Hepatocyte (in vitro differentiated cells): ENCODE measurements at regions not wholly inside any gene's neighbourhood (a gene's known extent, or its start where the extent isn't known, plus 50 kb on each side); places are given as distances from the start of the nearest gene placed in this dataset.
"Not testable (repeated sequence)": the region's sequence is repeated elsewhere in the genome, so short reads cannot be mapped to it uniquely, and the experiment has no call there.

Experiments used
- DNase-seq: peaks from one replicate; pipeline ENCODE4 v3.0.0-alpha.2; 2016; ENCODE audit warnings: low spot score
- H2AFZ ChIP-seq: fragments of 200-600 bp; sonication (generic); 2 replicates; pipeline ENCODE4 v1.6.0; 2016; ENCODE audit warnings: antibody characterized with exemption, mild to moderate bottlenecking
- H3K27ac ChIP-seq: fragments of 200-600 bp; sonication (generic); 2 replicates; pipeline ENCODE4 v1.5.1; 2016; ENCODE audit warnings: mild to moderate bottlenecking
- H3K27me3 ChIP-seq: fragments of 200-600 bp; sonication (generic); 2 replicates; pipeline ENCODE4 v1.6.1; 2016
- H3K36me3 ChIP-seq: fragments of 200-600 bp; sonication (generic); replicated peaks from 2 replicates; pipeline ENCODE4 v1.5.1; 2016; ENCODE audit warnings: low read depth; ENCODE audit not compliant: insufficient read depth
- H3K4me1 ChIP-seq: fragments of 200-600 bp; sonication (generic); 2 replicates; pipeline ENCODE4 v1.5.1; 2016; ENCODE audit warnings: mild to moderate bottlenecking, moderate library complexity; ENCODE audit not compliant: insufficient read depth
- H3K4me2 ChIP-seq: fragments of 200-600 bp; sonication (generic); 2 replicates; pipeline ENCODE4 v1.6.0; 2016
- H3K4me3 ChIP-seq: fragments of 200-600 bp; sonication (generic); 2 replicates; pipeline ENCODE4 v1.5.1; 2016; ENCODE audit warnings: mild to moderate bottlenecking
- H3K79me2 ChIP-seq: fragments of 200-600 bp; sonication (generic); 2 replicates; pipeline ENCODE4 v1.6.0; 2017; ENCODE audit warnings: mild to moderate bottlenecking
- H3K9me2 ChIP-seq: fragments of 200-600 bp; sonication (generic); replicated peaks from 2 replicates; pipeline ENCODE4 v1.6.0; 2017; ENCODE audit warnings: mild to moderate bottlenecking; ENCODE audit not compliant: insufficient read depth
- H3K9me3 ChIP-seq: fragments of 200-600 bp; sonication (generic); 2 replicates; pipeline ENCODE4 v1.5.1; 2016; ENCODE audit warnings: low read depth, mild to moderate bottlenecking
- H4K20me1 ChIP-seq: fragments of 200-600 bp; sonication (generic); 2 replicates; pipeline ENCODE4 v1.6.0; 2016; ENCODE audit warnings: mild to moderate bottlenecking; ENCODE audit not compliant: insufficient read depth, poor library complexity, severe bottlenecking
- EZH2 ChIP-seq: fragments of 200-600 bp; sonication (generic); IDR thresholded peaks from 2 replicates; pipeline ENCODE4 v1.6.1; 2016; ENCODE audit warnings: antibody characterized with exemption, mild to moderate bottlenecking, borderline replicate concordance
- EZH2phosphoT487 ChIP-seq: fragments of 200-600 bp; sonication (generic); IDR thresholded peaks from one replicate; pipeline ENCODE4 v1.6.1; 2018; ENCODE audit warnings: antibody characterized with exemption, mild to moderate bottlenecking, low read depth, moderate library complexity; ENCODE audit not compliant: unreplicated experiment, severe bottlenecking
- WGBS: methylation state at CpG from one replicate; pipeline ENCODE4 v1.1.6; 2016; ENCODE audit warnings: low lambda C conversion rate; ENCODE audit errors: missing lambda C conversion rate; 5-methylcytosine and 5-hydroxymethylcytosine counted together
- TF ChIP-seq, protein P1 (sequence below): fragments of 200-600 bp; sonication (generic); IDR thresholded peaks from 2 replicates; pipeline ENCODE4 v1.5.1; 2016; ENCODE audit warnings: antibody characterized with exemption, mild to moderate bottlenecking; ENCODE audit not compliant: poor library complexity

DNA sequence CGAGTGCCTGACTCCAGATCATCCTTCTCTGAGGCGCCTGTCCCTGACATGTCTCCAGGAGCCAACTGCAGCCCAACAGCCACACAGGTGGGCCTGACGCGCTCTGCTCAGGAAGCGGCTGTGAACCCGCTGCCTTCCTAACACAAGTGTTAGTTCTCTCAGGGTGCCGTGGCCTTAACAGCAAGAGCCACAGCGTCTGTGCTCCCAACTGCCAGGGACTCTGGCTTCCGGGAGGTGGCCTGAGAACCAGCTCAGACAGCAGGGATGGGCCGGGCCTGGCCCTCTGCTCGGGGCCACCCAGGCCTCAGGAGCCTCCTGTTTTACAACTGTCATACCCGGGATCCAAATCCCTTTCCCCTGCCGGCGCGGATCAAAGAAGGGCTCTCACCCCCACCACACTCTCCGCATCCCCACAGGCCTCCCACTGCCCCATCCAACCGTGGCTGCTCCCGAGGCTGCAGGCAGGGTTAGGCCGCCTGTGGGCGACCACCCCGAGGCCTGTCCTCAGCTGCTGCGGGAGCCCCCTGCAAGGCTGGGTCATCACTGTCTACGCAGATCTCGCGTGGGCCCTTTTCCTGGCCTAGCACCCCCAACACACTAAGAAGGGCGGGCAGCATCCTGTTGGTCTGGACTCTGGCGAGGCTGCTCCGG lies 114.2 kb upstream of the ZNF236 start:
- no peaks in the 10 kb centered on the region for H3K9me2 ChIP-seq
- no peak overlapping the region for H3K4me2 ChIP-seq
- 85% methylated on average over 28 of the region's 28 CpGs for WGBS
- H3K79me2 ChIP-seq = no peaks in the 10 kb centered on the region
- H3K9me3 ChIP-seq = no peaks in the 10 kb centered on the region
- DNase-seq = no peak
- H3K4me3 ChIP-seq = no peak overlapping the region
- no peaks in the 10 kb centered on the region for H3K4me1 ChIP-seq
- peak overlapping the region; percentile 52 for H3K27ac ChIP-seq
- no peak overlapping the region for H2AFZ ChIP-seq
- H3K36me3 ChIP-seq = no peaks in the 10 kb centered on the region
- H3K27me3 ChIP-seq = no peaks in the 10 kb centered on the region
- TF ChIP-seq, protein P1, sequence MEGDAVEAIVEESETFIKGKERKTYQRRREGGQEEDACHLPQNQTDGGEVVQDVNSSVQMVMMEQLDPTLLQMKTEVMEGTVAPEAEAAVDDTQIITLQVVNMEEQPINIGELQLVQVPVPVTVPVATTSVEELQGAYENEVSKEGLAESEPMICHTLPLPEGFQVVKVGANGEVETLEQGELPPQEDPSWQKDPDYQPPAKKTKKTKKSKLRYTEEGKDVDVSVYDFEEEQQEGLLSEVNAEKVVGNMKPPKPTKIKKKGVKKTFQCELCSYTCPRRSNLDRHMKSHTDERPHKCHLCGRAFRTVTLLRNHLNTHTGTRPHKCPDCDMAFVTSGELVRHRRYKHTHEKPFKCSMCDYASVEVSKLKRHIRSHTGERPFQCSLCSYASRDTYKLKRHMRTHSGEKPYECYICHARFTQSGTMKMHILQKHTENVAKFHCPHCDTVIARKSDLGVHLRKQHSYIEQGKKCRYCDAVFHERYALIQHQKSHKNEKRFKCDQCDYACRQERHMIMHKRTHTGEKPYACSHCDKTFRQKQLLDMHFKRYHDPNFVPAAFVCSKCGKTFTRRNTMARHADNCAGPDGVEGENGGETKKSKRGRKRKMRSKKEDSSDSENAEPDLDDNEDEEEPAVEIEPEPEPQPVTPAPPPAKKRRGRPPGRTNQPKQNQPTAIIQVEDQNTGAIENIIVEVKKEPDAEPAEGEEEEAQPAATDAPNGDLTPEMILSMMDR = no peak
- TF ChIP-seq EZH2 (no peak), EZH2phosphoT487 (no peak)
- no peaks in the 10 kb centered on the region for H4K20me1 ChIP-seq

DNA sequence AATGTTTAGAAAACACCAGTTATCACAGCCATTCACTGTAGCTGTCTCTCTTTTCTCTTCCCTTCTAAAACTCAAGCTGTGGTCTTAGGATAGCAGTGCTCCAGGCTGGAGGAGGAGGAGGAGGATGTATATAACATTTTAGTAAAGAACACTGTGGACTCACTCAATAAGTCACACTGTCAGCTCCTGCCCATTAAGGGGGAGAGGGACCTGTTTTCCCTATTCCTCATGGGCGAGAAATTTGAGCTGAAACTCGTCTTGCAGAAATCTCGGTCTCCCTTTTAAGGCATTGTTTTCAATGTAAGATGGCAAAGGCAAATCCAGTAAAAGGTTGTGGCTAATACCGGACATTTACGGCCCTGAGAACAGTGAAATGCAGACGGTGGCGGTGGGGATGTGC lies 114.8 kb upstream of the ZNF236 start:
- Histone ChIP-seq H3K4me3 (no peak overlapping the region), H3K27ac (peak overlapping the region; percentile 52), H3K9me3 (no peaks in the 10 kb centered on the region), H3K9me2 (no peaks in the 10 kb centered on the region), H3K4me2 (no peak overlapping the region), H3K79me2 (no peaks in the 10 kb centered on the region), H3K36me3 (no peaks in the 10 kb centered on the region), H2AFZ (no peak overlapping the region), H3K4me1 (no peaks in the 10 kb centered on the region), H4K20me1 (no peaks in the 10 kb centered on the region), H3K27me3 (no peaks in the 10 kb centered on the region)
- DNase-seq = no peak
- WGBS = 47% methylated on average over 7 of the region's 7 CpGs
- no peak for TF ChIP-seq EZH2
- TF ChIP-seq, protein P1 = no peak
- TF ChIP-seq EZH2phosphoT487 = no peak

DNA sequence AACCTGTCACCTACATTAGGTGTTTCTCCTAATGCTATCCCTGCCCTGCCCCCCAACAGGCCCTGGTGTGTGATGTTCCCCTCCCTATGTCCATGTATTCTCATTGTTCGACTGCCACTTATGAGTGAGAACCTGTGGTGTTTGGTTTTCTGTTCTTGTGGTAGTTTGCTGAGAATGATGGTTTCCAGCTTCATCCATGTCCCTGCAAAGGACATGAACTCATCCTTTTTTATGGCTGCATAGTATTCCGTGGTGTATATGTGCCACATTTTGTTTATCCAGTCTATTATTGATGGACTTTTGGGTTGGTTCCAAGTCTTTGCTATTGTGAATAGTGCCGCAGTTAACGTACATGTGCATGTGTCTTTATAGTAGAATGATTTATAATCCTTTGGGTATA lies 117.8 kb upstream of the ZNF236 start:
- H3K4me2 ChIP-seq, H3K27me3 ChIP-seq, H3K36me3 ChIP-seq, H3K9me3 ChIP-seq, H3K79me2 ChIP-seq, H3K4me1 ChIP-seq, H4K20me1 ChIP-seq, H3K4me3 ChIP-seq, H2AFZ ChIP-seq, H3K27ac ChIP-seq, DNase-seq, H3K9me2 ChIP-seq: not testable (repeated sequence)
- 97% methylated on average over 4 of the region's 4 CpGs for WGBS

DNA sequence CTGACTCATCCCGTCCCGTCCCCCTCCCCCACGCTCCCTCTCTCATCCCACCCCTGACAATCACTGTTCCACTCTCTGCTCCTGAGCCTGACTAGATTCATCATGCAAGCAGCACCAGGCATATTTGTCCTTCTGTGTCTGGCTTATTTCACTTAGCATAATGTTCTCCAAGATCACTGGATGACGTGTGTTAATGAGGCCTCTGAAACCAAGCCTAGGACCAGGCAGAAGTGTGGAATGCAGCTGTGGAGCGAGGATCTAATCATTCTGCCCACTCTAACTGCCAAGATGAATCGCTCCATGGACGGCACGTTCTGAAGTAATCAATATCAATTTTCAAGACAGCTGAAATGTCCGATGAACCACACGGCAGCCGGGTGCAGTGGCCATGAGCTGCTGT lies 122.4 kb upstream of the ZNF236 start:
- 52% methylated on average over 11 of the region's 11 CpGs for WGBS
- no peak overlapping the region for H2AFZ ChIP-seq
- no peak overlapping the region for H3K4me3 ChIP-seq
- peaks cover 12% of the 10 kb centered on the region for H3K4me1 ChIP-seq
- H3K79me2 ChIP-seq = no peaks in the 10 kb centered on the region
- no peak overlapping the region for H3K27ac ChIP-seq
- no peak for TF ChIP-seq EZH2
- TF ChIP-seq EZH2phosphoT487 = no peak
- TF ChIP-seq, protein P1 = no peak
- H3K9me2 ChIP-seq = no peaks in the 10 kb centered on the region
- no peaks in the 10 kb centered on the region for H3K9me3 ChIP-seq
- H3K27me3 ChIP-seq = no peaks in the 10 kb centered on the region
- H3K4me2 ChIP-seq = no peak overlapping the region
- no peaks in the 10 kb centered on the region for H4K20me1 ChIP-seq
- no peak for DNase-seq
- no peaks in the 10 kb centered on the region for H3K36me3 ChIP-seq
